NOMO-1 treated with DMSO at 0.1 percent for 48 hours (cell line): ENCODE measurements at regions not wholly inside any gene's neighbourhood (a gene's known extent, or its start where the extent isn't known, plus 50 kb on each side); places are given as distances from the start of the nearest gene placed in this dataset.

ENCODE experiments used
- DNase-seq: peaks from one replicate; lab custom pipeline; 2025; ENCODE audit not compliant: unreplicated experiment; lab: John Stamatoyannopoulos, UW

DNA sequence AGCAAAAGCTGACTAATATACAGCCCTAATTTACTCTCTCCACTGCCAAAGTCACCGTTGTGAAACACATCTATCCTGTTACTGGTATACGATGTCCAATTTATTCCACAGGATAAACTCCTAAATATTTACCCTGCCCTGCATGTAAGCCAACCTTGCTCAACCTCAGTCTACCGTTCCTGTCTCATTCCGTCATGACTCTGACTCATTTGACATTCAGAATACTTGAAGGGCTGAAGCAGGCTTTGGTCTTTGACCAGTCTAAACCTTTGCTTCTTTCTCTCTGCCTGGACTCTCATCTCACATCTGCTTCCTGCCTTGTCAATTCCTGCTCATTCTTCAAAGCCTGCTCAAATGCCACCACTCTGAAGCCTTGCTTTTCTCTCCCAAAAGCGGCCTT, 157.5 kb downstream of the SCP2D1 start:
- no peak for DNase-seq

DNA sequence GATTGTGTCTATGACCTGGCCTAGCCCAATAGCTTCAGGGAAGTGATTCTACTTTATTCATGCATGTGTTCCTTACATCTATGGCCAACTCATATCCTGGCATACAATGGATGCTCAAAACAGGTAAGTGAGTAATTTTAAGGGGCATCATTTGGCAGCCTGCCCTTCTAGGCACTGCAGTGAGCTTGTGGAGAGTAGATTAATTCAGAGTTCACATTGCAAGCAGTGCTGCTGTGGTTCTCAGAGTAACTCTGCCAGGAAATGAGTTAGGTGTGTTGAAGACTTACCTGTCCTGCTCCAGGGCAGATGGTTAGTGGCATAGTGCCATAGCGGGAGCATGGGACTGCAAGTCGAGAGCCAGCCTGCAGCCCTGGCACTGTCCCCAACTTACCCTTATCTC, 158.0 kb downstream of the SCP2D1 start:
- no peak for DNase-seq

DNA sequence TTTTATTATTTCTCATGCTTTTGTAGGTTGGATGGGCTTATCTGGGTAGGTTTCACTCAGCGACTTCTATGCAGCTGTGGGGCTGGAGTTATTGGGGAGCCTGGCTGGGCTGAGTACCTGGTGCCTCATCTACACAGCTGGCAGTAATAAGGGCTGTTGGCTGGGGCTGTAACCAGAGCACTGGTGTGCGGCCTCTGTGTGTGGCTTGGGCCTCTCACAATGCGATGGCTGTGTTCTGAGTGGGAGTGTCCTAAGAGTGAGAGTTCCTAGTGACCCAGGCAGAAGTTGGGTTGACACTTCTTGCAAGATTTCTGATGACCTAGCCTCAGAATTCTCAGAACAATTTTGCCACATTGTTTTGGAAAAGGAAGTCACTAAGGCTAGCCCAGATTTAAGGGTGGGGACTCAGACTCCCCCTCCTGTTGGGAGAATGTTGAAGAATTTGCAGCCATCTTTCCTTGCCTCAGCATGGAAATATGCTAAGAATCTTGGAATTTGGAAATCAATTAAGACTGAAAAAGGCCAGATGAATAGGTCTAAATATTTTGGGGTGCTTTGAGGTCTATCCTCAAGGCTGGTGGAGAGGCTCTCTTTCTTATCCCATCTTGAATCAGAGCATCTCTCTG, 158.8 kb downstream of the SCP2D1 start:
- no peak for DNase-seq

DNA sequence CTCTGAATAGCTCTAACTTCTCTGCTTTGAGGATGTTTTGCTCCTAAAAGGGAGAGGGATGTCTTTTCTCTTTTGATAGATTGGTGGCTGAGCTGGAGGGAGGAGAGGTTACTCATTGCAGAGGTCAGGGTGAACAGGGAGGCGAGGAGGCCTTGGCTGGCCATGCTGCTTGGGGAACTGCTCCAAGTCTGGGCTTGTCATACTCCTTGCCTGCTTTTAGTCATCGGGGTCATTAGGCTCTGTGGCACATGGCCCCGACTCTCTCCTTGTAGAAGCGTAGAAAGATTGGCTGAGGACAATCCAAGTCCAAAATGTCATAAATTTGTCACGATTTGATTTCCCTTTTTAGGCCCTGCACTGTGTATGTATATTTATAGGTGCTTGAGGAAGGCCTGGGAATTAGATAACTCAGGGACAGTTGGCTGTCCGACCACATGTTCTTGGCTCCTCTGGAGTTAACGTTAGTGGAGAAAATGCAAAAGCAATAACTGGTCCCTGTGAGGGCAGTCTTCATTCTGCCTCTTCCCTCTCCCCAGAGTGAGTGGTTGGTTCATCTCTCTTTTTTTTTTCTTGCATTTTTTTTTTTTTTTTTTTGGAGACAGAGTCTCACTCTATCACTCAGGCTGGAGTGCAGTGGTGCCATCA, 160.1 kb downstream of the SCP2D1 start:
- no peak for DNase-seq

DNA sequence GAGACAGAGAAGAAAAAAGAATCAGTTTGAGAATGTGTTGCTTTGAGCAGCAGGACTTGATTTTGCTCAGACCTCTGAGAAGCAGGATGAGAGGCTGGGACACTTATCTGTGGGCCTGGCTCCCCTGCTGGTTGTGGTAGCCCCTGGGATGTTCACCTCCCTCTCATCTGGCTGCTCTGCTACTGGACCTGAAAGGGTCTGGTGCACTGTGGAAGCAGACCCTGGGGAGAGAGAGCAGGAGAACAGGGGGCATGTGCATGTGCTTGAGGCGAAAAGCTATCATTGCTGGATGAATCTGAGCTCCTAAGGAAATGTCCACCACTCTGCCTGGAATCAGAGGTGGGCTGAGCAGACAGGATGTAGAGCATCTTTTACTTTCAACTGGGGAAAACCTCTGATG, 161.1 kb downstream of the SCP2D1 start:
- DNase-seq = no peak

DNA sequence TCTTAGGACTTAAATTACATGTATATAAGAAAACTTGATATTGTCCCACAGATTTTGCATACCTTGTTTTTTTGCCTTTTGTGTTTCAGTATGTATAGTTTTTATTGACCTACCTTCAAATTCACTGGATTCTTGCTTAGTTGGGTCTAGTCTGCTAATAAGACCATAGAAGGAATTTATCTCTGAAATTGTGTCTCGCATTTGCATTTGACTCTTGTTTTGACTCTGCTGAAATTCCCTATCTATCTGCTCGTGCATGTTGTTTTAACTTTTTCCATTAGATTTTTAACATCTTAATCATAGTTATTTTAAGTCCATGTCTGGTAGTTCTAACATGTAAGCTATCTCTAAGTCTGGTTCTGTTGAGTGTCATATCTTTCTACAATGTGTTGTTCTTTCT, 163.9 kb downstream of the SCP2D1 start:
- no peak for DNase-seq

DNA sequence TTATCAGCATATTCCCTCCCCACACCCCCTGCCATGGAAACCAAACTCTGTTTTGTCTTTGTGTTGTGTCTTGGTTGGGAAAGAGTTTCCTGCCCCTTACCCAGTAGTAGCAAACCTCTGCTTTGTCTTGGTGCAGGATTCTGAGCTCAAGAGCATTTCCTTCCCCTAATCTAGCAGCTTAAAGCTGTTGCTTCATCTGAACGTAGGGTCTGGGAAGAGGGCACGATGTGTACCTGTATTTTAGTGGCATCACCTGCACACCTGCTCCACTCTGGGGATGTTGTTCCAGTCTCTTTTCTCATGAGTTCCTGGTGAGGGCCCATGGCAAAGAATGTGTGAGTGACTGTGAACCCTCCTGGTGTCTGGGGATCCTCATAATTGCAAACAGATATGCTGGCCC, 164.7 kb downstream of the SCP2D1 start:
- DNase-seq = peak; percentile 1

DNA sequence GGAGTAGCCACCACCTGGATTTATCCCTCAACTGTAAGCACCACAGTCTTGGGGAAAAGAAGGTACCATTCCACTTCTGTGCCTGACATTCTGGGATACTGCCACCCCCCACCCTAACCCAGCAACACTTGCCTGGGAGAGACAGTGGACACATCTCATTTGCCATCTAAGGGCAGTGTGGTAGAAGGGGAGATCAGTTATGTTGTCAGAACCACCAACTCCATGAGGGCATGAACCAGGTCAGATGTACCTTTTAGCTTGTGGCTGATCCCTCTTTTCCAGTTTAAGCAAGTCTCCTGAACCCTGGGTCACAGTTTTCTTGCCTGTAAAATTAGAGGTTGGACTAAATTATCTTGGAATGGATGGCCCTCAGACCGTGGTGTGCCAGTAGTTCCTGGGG, 165.5 kb downstream of the SCP2D1 start:
- DNase-seq = no peak

DNA sequence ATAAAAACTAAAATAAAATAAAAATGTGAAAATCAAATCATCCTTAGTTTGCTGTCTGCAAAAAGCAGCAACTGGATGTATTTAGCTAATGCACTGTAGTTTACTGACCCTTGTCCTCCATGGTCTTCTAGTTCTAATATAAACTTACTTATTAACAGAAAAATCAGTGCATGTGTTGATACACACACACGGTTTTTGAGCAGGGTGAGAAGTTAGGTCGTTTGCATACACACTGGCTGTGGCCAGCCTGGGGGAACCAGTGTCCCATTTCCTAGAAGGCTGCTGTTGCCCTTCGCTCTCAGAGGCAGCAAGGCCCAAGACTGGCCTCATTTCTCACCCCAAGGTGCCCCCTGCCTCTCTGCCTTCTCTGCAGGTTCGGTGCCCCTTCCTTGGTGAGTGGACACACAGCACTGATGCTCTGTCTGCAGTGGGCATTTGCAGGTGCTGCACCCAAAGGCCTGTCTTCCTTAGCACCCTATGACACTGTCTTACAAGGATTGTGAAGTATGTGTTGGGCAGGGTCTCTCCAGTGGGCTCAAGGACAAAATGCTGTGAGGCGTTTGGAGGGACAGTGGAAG, 168.5 kb downstream of the SCP2D1 start:
- DNase-seq = no peak

DNA sequence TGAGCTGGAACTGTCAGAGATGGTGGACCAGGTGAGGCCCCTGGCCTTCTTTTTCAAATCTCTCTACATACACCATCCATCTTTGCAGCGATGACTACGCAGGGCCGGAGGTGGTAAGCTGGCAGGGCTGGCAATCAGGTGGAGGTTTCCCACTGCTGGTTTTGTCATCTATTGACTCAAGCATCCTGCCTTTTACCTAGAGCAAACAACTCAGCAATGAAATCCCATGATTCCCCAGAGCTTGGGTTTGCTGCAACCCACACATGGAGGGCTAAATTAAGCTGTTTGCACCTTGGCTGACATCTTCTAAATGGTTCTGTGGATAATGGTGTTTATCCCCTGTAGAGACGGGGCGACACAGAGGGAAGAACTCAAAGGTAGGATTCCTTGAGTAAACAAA, 170.2 kb downstream of the SCP2D1 start:
- DNase-seq = no peak

DNA sequence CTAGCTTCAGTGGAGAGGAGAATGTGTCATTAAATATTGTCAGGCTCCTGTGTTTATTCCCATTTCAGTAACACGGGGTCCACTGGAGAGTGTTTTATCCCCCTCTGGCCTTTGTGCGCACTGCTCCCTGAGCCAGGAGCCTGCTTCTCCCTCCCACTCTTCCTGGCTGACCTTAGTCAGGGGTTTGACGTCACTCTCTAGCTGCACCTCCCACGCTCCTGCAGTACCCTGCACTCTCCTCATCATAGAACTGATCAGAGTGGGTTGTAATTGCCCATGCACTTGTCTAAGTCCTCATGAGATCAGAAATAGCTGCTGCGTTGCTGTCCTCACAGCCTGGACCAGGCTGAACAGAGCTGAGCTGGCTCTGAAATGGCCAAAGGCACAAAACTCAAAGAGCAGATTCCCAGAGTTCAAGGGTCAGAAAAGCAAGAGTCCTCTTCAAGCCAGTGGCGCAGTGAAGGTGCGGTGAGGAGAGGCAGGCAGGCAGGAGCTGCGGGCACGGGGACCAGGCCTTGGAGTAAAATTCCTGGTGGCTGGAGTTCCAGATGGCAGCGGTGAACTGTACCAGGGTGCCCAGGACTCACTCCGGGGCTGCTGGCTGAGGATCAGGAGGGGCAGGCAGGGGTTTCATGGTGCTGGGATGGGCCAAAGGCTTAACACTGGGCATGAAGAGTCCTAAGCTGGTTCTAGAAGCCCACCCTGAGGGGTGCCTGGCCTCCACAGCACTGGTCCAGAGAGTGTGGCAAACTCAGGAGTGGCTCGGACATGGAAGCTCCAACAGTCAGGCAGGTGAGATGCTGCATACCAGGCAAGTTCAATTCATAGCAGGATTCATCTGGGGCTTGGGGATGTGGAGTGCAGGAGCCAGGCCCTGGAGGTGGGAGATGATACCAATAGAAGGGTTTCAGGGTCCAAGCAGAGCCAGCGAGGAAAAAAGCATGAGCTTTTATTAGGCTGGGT, 170.9 kb downstream of the SCP2D1 start:
- DNase-seq = no peak

DNA sequence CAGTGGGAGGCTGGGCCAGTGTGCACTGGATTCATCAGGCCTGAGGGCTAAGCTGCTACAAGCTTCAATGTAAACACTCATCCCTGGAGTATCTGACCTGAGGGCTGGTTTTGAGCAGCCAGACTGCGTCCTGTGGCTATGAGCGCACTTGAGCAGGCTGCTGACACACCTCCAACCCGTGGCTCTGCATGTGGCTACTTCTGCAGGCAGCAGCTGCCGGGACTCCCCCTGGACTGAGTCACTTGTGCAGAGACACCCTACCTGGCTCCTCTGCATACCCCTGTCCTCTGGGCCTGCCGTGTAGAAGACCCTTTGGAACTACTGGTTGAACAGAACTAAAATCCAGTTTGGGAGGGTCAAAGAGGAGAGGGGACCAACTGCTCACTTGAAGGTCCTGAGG, 172.0 kb downstream of the SCP2D1 start:
- DNase-seq = no peak

DNA sequence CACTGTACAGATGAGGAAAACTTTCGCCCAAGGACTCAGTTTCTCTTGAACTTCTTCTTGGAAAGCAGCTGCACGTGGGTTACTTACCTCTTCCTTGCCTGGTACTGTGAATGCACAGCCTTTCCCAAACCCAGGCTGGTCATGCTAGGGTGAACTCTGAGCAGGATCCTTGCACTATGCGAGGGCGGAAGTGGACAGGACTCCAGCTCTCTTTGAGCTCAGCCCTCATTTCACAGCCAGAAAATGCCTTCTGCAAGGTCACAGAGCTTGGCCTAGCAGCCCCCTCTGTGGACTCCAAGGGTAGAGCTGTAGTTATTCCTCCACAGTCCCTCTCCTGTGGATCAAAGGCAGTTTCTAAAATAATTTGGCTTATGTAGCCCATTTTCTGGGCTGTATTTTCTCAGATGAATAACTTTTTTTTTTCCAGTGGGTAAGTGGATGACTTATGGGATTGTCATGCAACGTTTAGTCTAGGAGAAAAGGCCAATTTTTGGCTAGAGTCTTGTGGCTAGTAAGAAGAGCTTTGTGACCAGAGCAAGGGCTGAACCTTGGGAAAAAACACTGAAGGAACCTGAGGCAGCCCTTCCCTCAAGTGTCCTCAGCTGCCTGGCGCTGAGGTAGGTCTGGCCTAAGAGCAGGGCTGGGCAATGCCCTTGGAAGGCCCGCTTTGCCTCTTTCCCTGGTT, 172.7 kb downstream of the SCP2D1 start:
- no peak for DNase-seq

DNA sequence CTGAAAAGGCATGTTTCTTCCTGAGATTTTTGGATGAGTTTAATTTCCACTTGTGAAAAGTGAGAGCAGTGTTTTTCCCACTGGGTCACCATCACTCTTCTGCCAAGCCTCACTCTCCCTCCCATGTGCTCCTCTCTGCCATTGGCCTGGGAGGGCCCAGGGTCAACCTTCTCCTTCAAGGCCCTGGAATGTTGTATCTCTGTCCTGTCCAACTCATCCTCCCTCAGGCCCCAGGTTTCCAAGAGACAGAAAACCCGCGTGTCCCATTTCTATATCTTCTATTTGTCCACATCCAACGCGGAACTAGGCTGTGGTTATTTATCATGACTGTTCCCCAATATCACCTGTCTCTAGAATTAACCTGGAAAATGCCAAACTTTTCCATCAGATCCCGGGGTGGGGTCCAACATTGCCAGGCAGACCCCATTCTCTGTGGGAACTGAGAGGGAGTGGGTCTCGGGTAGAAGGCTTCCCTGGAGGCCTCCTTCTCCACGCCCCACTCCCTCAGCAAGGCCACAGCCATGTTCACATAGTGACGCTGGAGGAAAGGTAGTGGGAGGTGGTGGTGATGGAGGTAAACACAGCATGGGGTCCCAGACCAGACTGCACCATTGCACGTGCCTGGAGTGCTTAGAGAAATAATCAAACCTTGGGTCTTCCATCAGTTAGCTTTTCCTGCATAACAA, 173.5 kb downstream of the SCP2D1 start:
- no peak for DNase-seq

DNA sequence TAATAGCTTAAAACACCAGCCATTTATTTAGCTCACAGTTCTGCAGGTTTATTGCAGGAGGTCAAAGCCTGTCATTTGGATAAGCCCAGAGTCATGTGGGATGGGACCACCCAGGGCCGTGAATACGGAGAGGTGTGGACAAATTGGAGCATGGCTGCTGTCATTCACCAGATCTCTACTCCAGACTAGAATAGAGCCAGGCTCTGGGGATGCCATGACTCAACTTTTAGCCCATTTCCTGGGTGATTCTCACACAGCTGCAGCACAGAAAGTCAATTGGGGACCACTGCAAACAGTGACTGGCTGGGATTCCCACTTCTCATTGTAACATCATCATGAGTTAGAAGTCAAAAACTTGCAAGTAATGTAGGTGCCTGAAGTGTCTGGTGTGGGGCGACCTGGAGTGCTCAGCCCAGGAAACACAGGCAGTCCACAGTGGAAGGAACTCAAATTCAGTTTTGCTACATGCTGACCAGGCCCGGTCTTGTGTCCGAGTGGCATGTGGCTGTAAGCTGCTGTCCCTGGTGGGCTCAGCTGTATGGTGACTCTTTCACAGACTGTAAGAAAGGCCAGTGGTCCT, 174.3 kb downstream of the SCP2D1 start:
- DNase-seq = no peak

DNA sequence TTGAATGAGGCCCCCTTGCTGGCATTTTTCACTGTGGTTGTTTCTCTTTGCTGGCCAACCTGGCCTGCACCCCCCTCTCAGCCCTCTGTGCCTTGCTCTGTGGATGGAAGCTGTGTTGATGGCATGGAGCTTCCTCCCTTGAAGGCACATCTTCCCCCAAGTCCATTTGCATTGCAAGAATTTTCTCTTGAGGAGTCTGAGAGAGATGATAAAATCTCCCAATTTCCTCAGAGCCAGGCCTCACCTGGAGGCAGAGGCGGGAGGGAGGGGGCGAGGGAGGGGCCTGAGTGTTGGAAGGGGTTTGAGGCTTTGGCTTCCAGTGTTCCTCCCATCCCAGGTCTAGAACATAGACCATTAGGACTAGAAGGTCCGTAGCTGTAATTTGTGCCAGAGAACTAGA, 175.1 kb downstream of the SCP2D1 start:
- no peak for DNase-seq

DNA sequence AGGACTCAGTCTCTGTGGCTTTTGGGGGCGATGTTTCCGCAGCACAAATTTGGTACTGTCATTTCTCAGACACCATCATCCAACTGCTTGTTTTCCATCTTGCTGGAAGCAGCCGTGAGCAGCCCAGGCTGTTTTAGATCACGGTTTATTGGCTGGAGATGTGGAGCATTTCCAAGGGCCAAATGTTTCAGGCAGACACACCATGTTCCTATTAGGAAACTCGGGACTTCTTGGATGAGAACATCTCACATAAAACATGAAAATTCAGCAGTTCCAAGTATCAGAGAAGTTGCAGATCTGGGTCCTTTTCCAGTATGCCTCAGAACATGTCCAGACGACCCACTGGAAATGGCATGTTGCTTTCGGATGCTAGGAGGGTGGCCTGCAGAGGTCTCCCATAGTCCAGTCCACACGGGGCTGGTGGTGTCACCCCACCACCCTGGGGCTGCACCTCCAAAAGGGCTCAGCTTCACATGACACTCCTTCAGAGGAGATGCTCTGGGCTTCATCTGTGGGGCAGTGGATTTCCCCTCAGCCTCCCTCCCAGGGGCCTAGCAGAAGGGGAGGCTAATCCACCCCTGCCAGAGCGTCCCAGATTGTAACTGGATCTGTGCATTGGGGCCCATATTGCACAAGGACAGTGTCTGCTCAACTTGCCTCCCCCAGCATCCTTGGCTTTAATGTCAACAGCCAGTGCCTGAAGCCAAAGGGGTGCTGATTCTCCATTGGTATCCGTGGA, 176.3 kb downstream of the SCP2D1 start:
- no peak for DNase-seq

DNA sequence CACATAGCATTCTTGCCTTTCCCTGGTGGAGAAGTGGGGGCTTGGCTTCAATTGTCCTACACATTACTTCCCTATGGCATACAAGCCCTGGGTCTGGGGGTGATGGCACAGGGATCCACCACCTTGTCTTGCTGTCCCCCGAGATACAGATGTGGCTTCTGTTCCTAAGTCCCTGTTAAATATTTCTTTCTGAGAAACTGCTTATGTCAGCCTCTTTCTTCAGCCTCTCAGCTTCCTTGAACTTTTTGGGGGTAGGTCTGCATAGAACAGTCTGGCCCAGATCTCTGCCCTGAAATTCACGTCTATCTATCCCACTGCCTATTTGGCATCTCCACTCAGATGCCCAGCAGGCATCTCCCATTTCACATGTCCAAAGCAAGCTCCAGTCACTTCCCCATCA, 177.4 kb downstream of the SCP2D1 start:
- DNase-seq = no peak

DNA sequence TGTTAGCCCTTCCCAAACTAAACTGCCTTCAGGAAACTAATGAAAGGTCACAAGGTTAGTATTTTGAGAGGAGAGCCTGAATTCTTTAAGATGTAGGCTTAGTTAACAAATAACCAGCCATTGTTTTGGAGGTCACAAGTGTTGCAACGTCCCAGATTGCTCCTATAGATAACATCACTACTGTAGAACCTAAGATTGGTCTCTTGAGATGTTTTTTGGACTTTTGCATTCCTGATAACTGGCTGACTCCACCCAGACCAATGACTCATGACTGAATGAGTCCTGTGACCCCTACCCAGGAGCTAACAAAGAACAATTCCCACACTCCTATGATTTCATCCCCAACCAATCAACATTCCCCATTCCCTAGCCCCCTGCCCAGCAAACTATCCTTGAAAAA, 178.8 kb downstream of the SCP2D1 start:
- no peak for DNase-seq

DNA sequence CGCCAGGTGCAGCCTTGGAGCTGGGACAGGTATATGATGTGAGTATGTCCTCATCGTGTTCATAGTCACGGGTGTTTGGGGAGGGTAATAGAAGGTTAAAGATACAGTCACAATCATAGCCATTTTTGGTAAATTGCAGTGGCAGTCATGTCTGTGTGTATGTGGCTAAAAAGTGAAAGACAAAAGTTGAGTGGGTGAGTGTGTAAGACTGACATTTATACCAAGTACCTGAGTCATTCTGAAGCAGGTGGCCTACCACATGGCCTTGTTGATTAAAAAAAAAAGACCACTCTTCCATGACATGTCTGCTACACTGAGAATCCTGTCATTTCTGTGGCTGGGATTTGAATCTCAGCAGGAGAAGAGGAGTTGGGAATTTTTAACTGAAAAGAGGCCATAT, 181.9 kb downstream of the SCP2D1 start:
- no peak for DNase-seq
